ENCODE measurements at regions not wholly inside any gene's neighbourhood (a gene's known extent, or its start where the extent isn't known, plus 50 kb on each side); places are given as distances from the start of the nearest gene placed in this dataset.

- Histone ChIP-seq H3K36me3 (no peaks in the 10 kb centered on the region), H3K4me1 (replicated peaks) (no peaks in the 10 kb centered on the region), H3K27ac (no peak overlapping the region), H3K9me3 (replicated peaks) (no peaks in the 10 kb centered on the region), H3K27me3 (replicated peaks) (no peaks in the 10 kb centered on the region), H3K4me3 (no peak overlapping the region)
- no peak for DNase-seq (ENCODE audit: low read depth in 1 of 2, low spot score in 2 of 2)
Measured at GRCh38 chr9:108235609-108236008, 620.2 kb downstream of the ACTL7B start.

- Histone ChIP-seq H3K27ac (no peak overlapping the region), H3K9me3 (replicated peaks) (no peaks in the 10 kb centered on the region), H3K4me1 (replicated peaks) (no peaks in the 10 kb centered on the region), H3K4me3 (no peak overlapping the region), H3K36me3 (no peaks in the 10 kb centered on the region), H3K27me3 (replicated peaks) (no peaks in the 10 kb centered on the region)
- DNase-seq (ENCODE audit: low read depth in 1 of 2, low spot score in 2 of 2), result no peak
Measured at GRCh38 chr9:108234811-108235210, 621.0 kb downstream of the ACTL7B start.

- Histone ChIP-seq H3K27ac (no peak overlapping the region), H3K4me3 (no peak overlapping the region), H3K4me1 (replicated peaks) (no peaks in the 10 kb centered on the region), H3K27me3 (replicated peaks) (no peaks in the 10 kb centered on the region), H3K9me3 (replicated peaks) (no peaks in the 10 kb centered on the region), H3K36me3 (no peaks in the 10 kb centered on the region)
- no peak for DNase-seq (ENCODE audit: low read depth in 1 of 2, low spot score in 2 of 2)
Measured at GRCh38 chr9:108225149-108225800, 630.5 kb downstream of the ACTL7B start.

- Histone ChIP-seq H3K9me3 (replicated peaks) (no peaks in the 10 kb centered on the region), H3K27ac (no peak overlapping the region), H3K4me3 (no peak overlapping the region), H3K36me3 (no peaks in the 10 kb centered on the region), H3K27me3 (replicated peaks) (no peaks in the 10 kb centered on the region), H3K4me1 (replicated peaks) (no peaks in the 10 kb centered on the region)
- no peak for DNase-seq (ENCODE audit: low read depth in 1 of 2, low spot score in 2 of 2)
Measured at GRCh38 chr9:108224716-108225115, 631.1 kb downstream of the ACTL7B start.

GRCh38 chr9:108219664-108220063 lies 636.1 kb downstream of the ACTL7B start:
- DNase-seq (ENCODE audit: low read depth in 1 of 2, low spot score in 2 of 2), result no peak

GRCh38 chr9:108217431-108218349 lies 638.1 kb downstream of the ACTL7B start:
- no peak for DNase-seq (ENCODE audit: low read depth in 1 of 2, low spot score in 2 of 2)
- H3K9me3 ChIP-seq (replicated peaks), result no peaks in the 10 kb centered on the region
- no peaks in the 10 kb centered on the region for H3K36me3 ChIP-seq
- no peaks in the 10 kb centered on the region for H3K27me3 ChIP-seq (replicated peaks)
- no peak overlapping the region for H3K27ac ChIP-seq
- H3K4me1 ChIP-seq (replicated peaks), result no peaks in the 10 kb centered on the region
- no peak overlapping the region for H3K4me3 ChIP-seq

More at GRCh38 chr9:108219664-108220063, 636.1 kb downstream of the ACTL7B start:
- Histone ChIP-seq H3K4me1 (replicated peaks) (no peaks in the 10 kb centered on the region), H3K27ac (no peak overlapping the region), H3K4me3 (no peak overlapping the region), H3K9me3 (replicated peaks) (no peaks in the 10 kb centered on the region), H3K36me3 (no peaks in the 10 kb centered on the region), H3K27me3 (replicated peaks) (no peaks in the 10 kb centered on the region)

- Histone ChIP-seq H3K36me3 (no peaks in the 10 kb centered on the region), H3K4me1 (replicated peaks) (no peaks in the 10 kb centered on the region), H3K27me3 (replicated peaks) (no peaks in the 10 kb centered on the region), H3K4me3 (no peak overlapping the region), H3K27ac (no peak overlapping the region), H3K9me3 (replicated peaks) (no peaks in the 10 kb centered on the region)
- no peak for DNase-seq (ENCODE audit: low read depth in 1 of 2, low spot score in 2 of 2)
Measured at GRCh38 chr9:108213511-108213910, 642.3 kb downstream of the ACTL7B start.

GRCh38 chr9:108212184-108212583 lies 643.6 kb downstream of the ACTL7B start:
- Histone ChIP-seq H3K4me1 (replicated peaks) (no peaks in the 10 kb centered on the region; the same call in 1 of the 2 replicates), H3K36me3 (no peaks in the 10 kb centered on the region), H3K27me3 (replicated peaks) (no peaks in the 10 kb centered on the region), H3K27ac (no peak overlapping the region), H3K4me3 (no peak overlapping the region), H3K9me3 (replicated peaks) (no peaks in the 10 kb centered on the region)
- no peak for DNase-seq (ENCODE audit: low read depth in 1 of 2, low spot score in 2 of 2)

GRCh38 chr9:108211411-108211955 lies 644.3 kb downstream of the ACTL7B start:
- H3K4me3 ChIP-seq, result no peak overlapping the region
- no peak for DNase-seq (ENCODE audit: low read depth in 1 of 2, low spot score in 2 of 2)
- H3K27me3 ChIP-seq (replicated peaks), result no peaks in the 10 kb centered on the region
- H3K27ac ChIP-seq, result no peak overlapping the region
- H3K4me1 ChIP-seq (replicated peaks), result no peaks in the 10 kb centered on the region; the same call in 1 of the 2 replicates
- H3K9me3 ChIP-seq (replicated peaks), result no peaks in the 10 kb centered on the region
- H3K36me3 ChIP-seq, result no peaks in the 10 kb centered on the region

GRCh38 chr9:108209132-108209685 lies 646.6 kb downstream of the ACTL7B start:
- H3K36me3 ChIP-seq, result no peaks in the 10 kb centered on the region
- no peak for DNase-seq (ENCODE audit: low read depth in 1 of 2, low spot score in 2 of 2)
- H3K27me3 ChIP-seq (replicated peaks), result no peaks in the 10 kb centered on the region
- no peaks in the 10 kb centered on the region for H3K9me3 ChIP-seq (replicated peaks)
- H3K4me1 ChIP-seq (replicated peaks), result no peaks in the 10 kb centered on the region; the same call in 1 of the 2 replicates
- no peak overlapping the region for H3K4me3 ChIP-seq
- H3K27ac ChIP-seq, result no peak overlapping the region

GRCh38 chr9:108207561-108208165 lies 648.1 kb downstream of the ACTL7B start:
- no peaks in the 10 kb centered on the region for H3K36me3 ChIP-seq
- DNase-seq (ENCODE audit: low read depth in 1 of 2, low spot score in 2 of 2), result peak in 1 of 2 experiments; percentile 2
- no peak overlapping the region for H3K4me3 ChIP-seq
- no peak overlapping the region for H3K27ac ChIP-seq
- H3K4me1 ChIP-seq (replicated peaks), result no peaks in the 10 kb centered on the region; the same call in 1 of the 2 replicates
- H3K27me3 ChIP-seq (replicated peaks), result no peaks in the 10 kb centered on the region
- H3K9me3 ChIP-seq (replicated peaks), result no peaks in the 10 kb centered on the region

GRCh38 chr9:108205276-108205675 lies 650.5 kb downstream of the ACTL7B start:
- Histone ChIP-seq H3K4me1 (replicated peaks) (no peaks in the 10 kb centered on the region; the same call in 1 of the 2 replicates), H3K27ac (no peak overlapping the region), H3K4me3 (no peak overlapping the region), H3K9me3 (replicated peaks) (no peaks in the 10 kb centered on the region), H3K36me3 (no peaks in the 10 kb centered on the region), H3K27me3 (replicated peaks) (no peaks in the 10 kb centered on the region)
- no peak for DNase-seq (ENCODE audit: low read depth in 1 of 2, low spot score in 2 of 2)

- H3K4me1 ChIP-seq (replicated peaks), result no peaks in the 10 kb centered on the region
- H3K27me3 ChIP-seq (replicated peaks), result no peaks in the 10 kb centered on the region
- no peak for DNase-seq (ENCODE audit: low read depth in 1 of 2, low spot score in 2 of 2)
- H3K36me3 ChIP-seq, result no peaks in the 10 kb centered on the region
- H3K4me3 ChIP-seq, result no peak overlapping the region
- no peak overlapping the region for H3K27ac ChIP-seq
- no peaks in the 10 kb centered on the region for H3K9me3 ChIP-seq (replicated peaks)
Measured at GRCh38 chr9:108197899-108198298, 657.9 kb downstream of the ACTL7B start.
